ENCODE measurements at regions not wholly inside any gene's neighbourhood (a gene's known extent, or its start where the extent isn't known, plus 50 kb on each side); places are given as distances from the start of the nearest gene placed in this dataset.

DNA sequence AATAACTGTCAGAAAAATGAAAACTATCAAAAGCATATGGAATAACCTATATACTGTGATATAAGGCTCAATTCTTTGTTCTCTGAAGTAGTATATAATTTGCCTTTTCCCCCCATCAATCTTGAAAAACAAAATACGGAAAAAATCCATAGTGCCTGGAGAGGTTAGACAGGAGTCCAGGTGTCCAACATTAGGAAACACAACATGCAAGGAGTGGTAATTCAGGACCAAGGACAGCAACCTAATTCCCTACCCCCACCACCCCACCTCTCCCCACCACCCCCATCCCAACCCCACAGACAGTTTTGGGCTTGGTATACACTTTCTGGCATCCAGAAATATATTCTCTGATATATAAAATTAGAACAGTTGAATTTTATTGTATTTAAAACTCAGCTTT lies 55.1 kb upstream of the SLC25A26 start:
- Histone ChIP-seq H4K20me1 (no peaks in the 10 kb centered on the region), H3K4me3 (no peak overlapping the region), H3K27me3 (no peaks in the 10 kb centered on the region), H3K36me3 (no peaks in the 10 kb centered on the region), H3K9ac (no peak overlapping the region), H3K27ac (no peak overlapping the region), H3K4me2 (no peak overlapping the region), H3K9me3 (no peaks in the 10 kb centered on the region), H3K4me1 (no peaks in the 10 kb centered on the region)
- no peak for TF ChIP-seq Cebpa-rat (IDR thresholded peaks at IDR 0.05)

DNA sequence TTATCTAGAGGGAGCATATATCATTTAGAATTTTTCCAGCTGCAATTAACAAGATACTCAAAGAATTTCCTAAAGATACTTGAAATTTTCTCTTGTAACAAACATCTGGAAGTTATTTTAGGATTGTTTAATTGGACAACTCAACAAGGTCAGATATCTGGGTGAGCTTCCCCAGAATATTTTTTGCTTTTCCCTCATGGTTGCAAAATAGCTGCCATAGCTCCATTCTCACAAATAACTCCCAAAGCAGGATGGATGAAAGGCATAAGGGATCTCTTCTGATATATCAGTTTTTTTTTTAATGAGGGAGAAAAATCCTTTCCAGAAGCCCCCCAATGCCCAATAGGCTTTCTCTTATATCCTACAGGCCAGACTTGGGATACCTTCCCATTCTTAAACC lies 56.6 kb upstream of the SLC25A26 start:
- no peaks in the 10 kb centered on the region for H3K27me3 ChIP-seq
- TF ChIP-seq Cebpa-rat (IDR thresholded peaks at IDR 0.05), result no peak
- no peak overlapping the region for H3K9ac ChIP-seq
- H3K4me2 ChIP-seq, result no peak overlapping the region
- H4K20me1 ChIP-seq, result no peaks in the 10 kb centered on the region
- H3K27ac ChIP-seq, result no peak overlapping the region
- H3K4me1 ChIP-seq, result no peaks in the 10 kb centered on the region
- no peak overlapping the region for H3K4me3 ChIP-seq
- H3K9me3 ChIP-seq, result no peaks in the 10 kb centered on the region
- no peaks in the 10 kb centered on the region for H3K36me3 ChIP-seq

DNA sequence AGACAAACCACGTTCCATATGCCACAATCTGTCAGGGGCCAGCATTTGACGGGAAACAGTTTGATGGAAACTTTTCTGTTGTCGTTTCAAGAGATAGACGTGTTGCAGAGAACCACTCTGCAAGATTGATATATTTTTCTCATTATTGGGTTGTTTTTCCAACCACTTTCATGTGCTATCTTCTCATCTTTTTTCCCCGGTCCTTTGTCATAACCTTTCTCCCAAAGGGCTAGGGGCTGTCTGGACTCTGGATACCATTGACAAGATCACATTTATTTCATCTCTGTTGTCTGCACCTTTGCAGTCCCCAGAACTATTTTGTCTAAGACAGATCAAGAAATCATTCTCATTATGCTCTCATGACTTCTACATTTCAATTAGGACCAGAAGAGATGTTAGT lies 57.6 kb upstream of the SLC25A26 start:
- Histone ChIP-seq H3K9me3 (no peaks in the 10 kb centered on the region), H3K9ac (no peak overlapping the region), H3K4me2 (no peak overlapping the region), H3K4me3 (no peak overlapping the region), H3K36me3 (no peaks in the 10 kb centered on the region), H3K27ac (no peak overlapping the region), H3K27me3 (no peaks in the 10 kb centered on the region), H4K20me1 (no peaks in the 10 kb centered on the region), H3K4me1 (no peaks in the 10 kb centered on the region)
- no peak for TF ChIP-seq Cebpa-rat (IDR thresholded peaks at IDR 0.05)

DNA sequence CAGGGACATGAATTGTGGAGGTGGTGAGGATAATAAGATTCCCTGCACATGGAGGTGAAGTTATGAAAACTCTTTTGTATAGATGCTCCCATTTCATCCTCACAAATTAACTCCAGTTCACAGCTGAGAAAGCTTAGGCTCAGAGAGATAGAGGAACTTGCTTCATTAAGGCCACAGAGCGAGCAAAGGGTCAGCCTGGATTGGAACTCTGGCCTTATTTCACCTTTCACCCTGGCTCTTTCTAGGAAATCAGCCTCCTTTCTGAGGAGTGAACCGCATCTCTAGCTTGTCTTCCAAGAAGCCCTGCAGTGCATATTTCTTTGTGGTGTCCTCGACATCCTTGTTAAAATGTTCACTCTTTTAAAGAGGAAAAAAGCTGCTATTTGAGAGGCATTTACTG lies 58.0 kb upstream of the SLC25A26 start:
- no peak overlapping the region for H3K4me2 ChIP-seq
- no peaks in the 10 kb centered on the region for H4K20me1 ChIP-seq
- TF ChIP-seq Cebpa-rat (IDR thresholded peaks at IDR 0.05), result no peak

DNA sequence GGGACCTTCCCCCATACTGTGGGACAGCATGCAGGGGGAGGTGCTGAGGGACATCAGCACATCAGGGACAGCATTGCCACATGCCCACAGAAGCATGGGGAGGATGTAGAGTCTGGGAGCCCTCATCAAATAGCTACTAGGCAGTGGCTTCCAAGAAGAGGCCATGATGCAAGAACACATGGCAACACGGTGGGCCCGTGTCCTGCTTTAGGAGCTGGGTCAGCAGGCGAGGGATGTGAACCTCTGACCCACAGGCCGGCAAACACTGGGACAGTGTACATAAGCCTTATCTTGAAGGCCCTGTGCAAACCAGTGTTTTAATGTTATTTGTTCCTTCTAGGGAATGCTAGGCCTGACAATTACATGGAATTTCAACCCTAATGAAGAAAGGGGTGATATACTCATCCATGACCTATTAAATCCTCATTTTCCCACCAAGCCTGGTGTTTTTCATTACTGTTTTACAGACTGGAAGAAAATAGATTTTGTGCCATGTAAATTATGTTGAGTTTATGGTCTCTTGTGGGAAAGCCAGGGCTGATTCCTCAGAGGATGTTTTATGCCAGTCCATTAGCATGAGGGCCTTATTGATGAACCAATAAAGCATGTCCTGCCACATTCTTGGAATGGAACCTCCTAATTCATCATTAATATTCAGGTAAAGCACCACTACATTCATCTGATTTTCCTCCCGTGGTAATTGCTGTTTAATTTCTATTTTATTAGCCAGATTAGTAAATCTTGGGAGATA lies 61.7 kb upstream of the SLC25A26 start:
- Histone ChIP-seq H3K9me3 (no peaks in the 10 kb centered on the region), H3K36me3 (no peaks in the 10 kb centered on the region), H3K4me2 (no peak overlapping the region), H3K27ac (no peak overlapping the region), H3K4me3 (no peak overlapping the region), H3K9ac (no peak overlapping the region), H3K4me1 (no peaks in the 10 kb centered on the region), H3K27me3 (no peaks in the 10 kb centered on the region), H4K20me1 (no peaks in the 10 kb centered on the region)
- no peak for TF ChIP-seq Cebpa-rat (IDR thresholded peaks at IDR 0.05)

More for the DNA sequence above, 58.0 kb upstream of the SLC25A26 start:
- Histone ChIP-seq H3K9me3 (no peaks in the 10 kb centered on the region), H3K27ac (no peak overlapping the region), H3K27me3 (no peaks in the 10 kb centered on the region), H3K4me3 (no peak overlapping the region), H3K4me1 (no peaks in the 10 kb centered on the region), H3K9ac (no peak overlapping the region), H3K36me3 (no peaks in the 10 kb centered on the region)

DNA sequence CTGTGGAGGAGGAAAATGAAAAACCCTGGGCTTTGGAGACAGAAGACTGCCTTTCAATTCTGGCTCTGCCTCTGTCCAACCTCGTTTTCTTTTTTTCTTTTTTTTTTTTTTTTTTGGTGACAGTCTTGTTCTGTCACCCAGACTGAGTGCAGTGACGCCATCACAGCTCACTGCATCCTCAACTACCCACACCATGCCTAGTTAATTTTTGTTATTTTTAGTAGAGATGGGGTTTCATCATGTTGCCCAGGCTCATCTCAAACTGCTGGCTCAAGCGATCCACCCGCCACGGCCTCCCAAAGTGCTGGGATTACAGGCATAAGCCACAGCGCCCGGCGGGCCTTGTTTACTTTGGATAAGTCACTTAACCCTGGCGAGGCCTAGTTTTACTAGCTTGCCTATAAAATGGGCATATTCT lies 66.3 kb upstream of the SLC25A26 start:
- H3K9me3 ChIP-seq, result no peaks in the 10 kb centered on the region
- H3K9ac ChIP-seq, result no peak overlapping the region
- no peak overlapping the region for H3K4me3 ChIP-seq
- no peak overlapping the region for H3K27ac ChIP-seq
- no peaks in the 10 kb centered on the region for H3K27me3 ChIP-seq
- H3K36me3 ChIP-seq, result no peaks in the 10 kb centered on the region
- TF ChIP-seq Cebpa-rat (IDR thresholded peaks at IDR 0.05), result no peak
- no peak overlapping the region for H3K4me2 ChIP-seq
- H4K20me1 ChIP-seq, result no peaks in the 10 kb centered on the region
- H3K4me1 ChIP-seq, result no peaks in the 10 kb centered on the region

DNA sequence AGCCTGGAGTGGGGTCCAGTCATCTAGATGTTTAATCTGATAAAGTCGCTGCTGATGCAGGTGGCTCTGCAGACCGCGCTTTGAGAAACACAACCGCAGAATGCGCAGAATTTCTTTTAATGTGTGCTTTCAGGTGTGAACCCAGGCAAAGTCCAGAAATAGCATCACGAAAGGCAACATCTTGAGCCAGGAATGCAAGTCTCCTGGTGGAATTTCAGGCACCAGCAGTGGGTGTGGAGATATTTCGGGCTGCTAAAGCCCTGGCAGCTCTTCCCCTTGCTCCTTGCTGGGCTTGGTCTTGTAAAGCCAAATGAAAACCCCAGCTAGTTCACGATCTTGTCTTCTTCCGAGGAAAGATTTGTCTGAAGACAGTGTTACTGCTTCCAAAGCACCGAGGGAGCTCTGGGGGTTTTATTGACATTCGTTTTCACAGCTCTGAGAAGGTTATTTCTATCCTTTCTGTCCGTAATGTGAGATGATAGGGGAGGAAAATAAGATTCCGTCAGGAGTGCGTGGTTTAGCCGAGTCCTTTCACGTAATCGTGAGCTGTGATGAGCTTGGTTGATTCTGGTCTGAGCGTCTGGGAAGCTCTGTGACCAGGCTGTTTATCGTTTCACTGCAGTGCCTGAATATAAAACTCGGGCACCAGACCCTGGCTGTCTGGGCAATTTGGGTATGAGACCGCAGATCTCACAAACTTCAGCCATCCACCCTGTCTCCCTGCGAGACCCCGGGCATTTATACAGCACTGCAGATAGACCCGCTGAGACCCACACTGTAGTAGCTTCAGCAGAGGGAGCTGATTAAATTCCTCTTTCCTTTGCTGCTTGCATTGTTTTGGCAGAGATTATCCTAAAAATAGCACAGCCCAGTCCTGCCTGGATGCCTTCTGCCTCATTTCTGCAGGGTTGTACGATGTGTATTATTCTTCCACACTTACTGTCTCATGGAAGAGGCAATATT lies 67.0 kb upstream of the SLC25A26 start:
- no peaks in the 10 kb centered on the region for H3K36me3 ChIP-seq
- no peak for TF ChIP-seq Cebpa-rat (IDR thresholded peaks at IDR 0.05)
- H3K9ac ChIP-seq, result no peak overlapping the region
- no peaks in the 10 kb centered on the region for H3K27me3 ChIP-seq
- no peak overlapping the region for H3K4me3 ChIP-seq
- no peak overlapping the region for H3K4me2 ChIP-seq
- H3K4me1 ChIP-seq, result no peaks in the 10 kb centered on the region
- H3K9me3 ChIP-seq, result no peaks in the 10 kb centered on the region
- no peak overlapping the region for H3K27ac ChIP-seq
- H4K20me1 ChIP-seq, result no peaks in the 10 kb centered on the region

DNA sequence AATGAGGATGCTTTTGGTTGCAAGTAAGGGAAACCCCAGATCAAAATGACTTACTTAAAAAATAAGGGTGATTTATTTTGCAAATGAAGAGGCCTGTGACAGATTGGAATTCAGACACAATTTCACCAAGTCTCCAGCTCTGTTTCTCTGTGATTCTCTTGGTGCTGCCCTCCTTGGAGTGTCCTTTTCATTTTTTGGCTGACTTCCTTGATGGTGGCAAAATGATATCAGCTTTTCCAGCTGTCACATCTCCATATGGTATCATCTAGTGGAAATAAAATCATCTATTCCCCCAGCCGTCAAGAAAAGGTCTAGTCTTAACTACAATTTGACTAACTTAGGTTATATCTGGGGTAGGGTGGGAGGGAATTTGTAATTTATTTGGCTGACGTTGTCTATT lies 68.5 kb upstream of the SLC25A26 start:
- no peaks in the 10 kb centered on the region for H3K36me3 ChIP-seq
- H3K4me2 ChIP-seq, result no peak overlapping the region
- no peak for TF ChIP-seq Cebpa-rat (IDR thresholded peaks at IDR 0.05)
- H3K27ac ChIP-seq, result no peak overlapping the region
- no peaks in the 10 kb centered on the region for H3K4me1 ChIP-seq
- no peak overlapping the region for H3K9ac ChIP-seq
- H3K4me3 ChIP-seq, result no peak overlapping the region
- no peaks in the 10 kb centered on the region for H4K20me1 ChIP-seq
- no peaks in the 10 kb centered on the region for H3K27me3 ChIP-seq
- H3K9me3 ChIP-seq, result no peaks in the 10 kb centered on the region

DNA sequence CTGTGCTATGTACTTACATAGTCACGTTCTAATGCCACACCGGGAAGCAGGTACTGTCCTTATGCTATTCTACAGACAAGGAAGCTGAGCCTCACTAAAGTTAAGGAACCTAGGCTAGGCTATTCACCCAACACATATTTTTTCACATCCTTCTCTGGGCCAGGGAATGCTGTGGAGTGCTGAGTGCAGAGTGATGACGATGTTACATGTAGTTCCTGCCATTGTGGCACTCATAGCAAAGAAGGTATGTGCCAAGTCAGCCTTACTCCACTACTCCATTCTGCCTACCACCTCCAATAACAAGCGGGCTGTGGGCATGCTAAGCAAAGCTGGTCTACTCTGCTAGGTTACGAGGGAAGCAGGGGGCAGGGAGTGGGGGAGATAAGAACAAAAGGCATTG lies 69.8 kb upstream of the SLC25A26 start:
- no peak overlapping the region for H3K4me3 ChIP-seq
- no peaks in the 10 kb centered on the region for H3K4me1 ChIP-seq
- H3K4me2 ChIP-seq, result no peak overlapping the region
- no peaks in the 10 kb centered on the region for H3K36me3 ChIP-seq
- no peak overlapping the region for H3K9ac ChIP-seq
- no peaks in the 10 kb centered on the region for H3K27me3 ChIP-seq
- no peaks in the 10 kb centered on the region for H3K9me3 ChIP-seq
- no peak overlapping the region for H3K27ac ChIP-seq
- no peaks in the 10 kb centered on the region for H4K20me1 ChIP-seq
- TF ChIP-seq Cebpa-rat (IDR thresholded peaks at IDR 0.05), result no peak

DNA sequence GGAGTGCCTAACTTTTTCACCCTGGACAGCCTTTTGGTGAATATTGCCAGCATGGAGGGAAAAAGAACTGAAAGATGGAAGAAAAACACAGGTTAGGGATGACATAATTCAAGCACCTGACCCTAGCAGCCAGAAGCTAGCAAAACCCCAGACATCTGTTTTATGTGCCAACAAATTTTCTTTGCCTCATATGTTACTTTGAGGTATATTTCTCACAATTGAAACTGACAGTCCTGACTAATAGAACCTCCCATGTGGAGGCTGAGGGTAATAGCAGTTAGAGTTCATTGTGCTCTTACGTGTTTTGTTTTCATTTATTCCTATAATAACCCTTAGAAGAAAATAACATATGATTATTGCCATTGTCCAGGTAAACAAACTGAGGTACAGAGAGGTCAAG lies 71.5 kb upstream of the SLC25A26 start:
- no peaks in the 10 kb centered on the region for H3K27me3 ChIP-seq
- H3K4me3 ChIP-seq, result no peak overlapping the region

More for the DNA sequence above, 71.5 kb upstream of the SLC25A26 start:
- H3K9me3 ChIP-seq, result no peaks in the 10 kb centered on the region
- H3K27ac ChIP-seq, result no peak overlapping the region
- TF ChIP-seq Cebpa-rat (IDR thresholded peaks at IDR 0.05), result no peak
- no peak overlapping the region for H3K9ac ChIP-seq
- H3K36me3 ChIP-seq, result no peaks in the 10 kb centered on the region
- H3K4me1 ChIP-seq, result no peaks in the 10 kb centered on the region
- H3K4me2 ChIP-seq, result no peak overlapping the region
- no peaks in the 10 kb centered on the region for H4K20me1 ChIP-seq

Measured in BLaER1 (cell line).